NOMO-1 treated with dmso at 0.1 percent for 144 hours (cell line): ENCODE measurements at regions not wholly inside any gene's neighbourhood (a gene's known extent, or its start where the extent isn't known, plus 50 kb on each side); places are given as distances from the start of the nearest gene placed in this dataset.

Experiments used
- DNase-seq: peaks from one replicate; lab custom pipeline; 2025; ENCODE audit not compliant: unreplicated experiment; lab: John Stamatoyannopoulos, UW

DNA sequence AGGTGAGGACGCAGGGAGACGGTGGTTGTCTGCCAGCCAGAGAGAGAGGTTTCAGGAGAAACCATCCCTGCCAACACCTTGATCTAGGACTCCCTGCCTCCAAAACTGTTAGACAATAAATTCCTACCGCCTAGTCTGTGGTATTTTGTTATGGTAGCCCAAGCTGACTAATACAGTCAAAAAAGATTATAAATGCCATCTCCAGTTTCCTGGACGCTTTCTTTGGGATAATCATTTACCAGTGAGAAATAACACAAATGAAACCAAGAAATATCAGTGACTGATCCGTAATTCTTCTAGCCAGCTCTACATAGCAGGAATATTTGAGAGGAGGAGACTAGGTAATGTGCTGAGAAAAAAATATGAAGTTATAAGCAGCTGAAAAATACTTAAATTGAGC lies 707.8 kb upstream of the LMCD1 start:
- no peak for DNase-seq

DNA sequence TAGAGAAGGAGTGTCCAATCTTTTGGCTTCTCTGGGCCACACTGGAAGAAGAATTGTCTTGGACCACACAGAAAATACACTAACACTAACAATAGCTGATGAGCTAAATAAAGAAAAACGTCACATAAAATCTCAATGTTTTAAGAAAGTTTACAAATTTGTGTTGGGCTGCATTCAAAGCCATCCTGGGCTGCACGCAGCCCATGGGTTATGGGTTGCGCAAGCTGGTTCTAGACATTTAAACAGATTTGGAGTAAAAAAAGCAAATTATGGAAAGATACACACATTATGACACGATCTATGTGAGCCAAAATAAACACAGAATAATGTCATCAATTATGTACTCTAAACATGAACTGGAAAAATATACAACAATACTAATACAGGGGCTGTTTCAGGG lies 703.3 kb upstream of the LMCD1 start:
- no peak for DNase-seq

DNA sequence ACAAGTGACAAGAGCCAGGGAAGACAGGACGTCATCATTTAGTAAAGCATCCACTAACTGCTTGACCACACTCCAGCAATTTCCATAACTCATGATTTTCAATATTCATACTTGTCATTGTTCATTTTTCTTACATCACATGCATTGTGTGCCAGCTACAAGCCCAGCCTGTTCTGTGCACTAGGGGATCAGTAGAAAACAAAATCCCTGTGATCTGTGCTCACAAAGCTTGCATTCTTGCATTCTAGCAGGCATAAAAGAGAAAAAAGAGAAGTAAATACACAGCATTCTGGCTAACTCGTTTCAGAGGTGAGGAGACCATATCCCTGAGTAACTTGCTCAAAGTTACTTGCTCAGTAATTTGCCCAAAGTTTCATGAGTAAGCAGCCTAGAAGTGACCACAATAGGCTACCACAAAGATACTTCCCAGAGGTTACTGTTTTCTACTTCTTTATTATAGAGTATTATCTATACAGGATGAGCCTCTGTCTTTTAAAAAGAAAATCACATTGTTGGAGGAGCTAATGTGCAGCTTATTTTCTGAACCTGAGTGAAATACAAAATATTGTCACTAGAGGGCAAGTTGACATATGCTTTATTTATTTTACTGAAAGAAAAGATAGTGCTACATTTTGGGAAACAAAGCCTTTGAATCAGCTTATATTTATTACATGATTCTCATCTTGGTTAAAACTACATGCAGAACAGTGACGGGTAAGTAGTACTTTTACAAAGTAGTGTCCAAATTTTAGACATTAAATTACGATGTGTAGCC lies 701.4 kb upstream of the LMCD1 start:
- DNase-seq = no peak

DNA sequence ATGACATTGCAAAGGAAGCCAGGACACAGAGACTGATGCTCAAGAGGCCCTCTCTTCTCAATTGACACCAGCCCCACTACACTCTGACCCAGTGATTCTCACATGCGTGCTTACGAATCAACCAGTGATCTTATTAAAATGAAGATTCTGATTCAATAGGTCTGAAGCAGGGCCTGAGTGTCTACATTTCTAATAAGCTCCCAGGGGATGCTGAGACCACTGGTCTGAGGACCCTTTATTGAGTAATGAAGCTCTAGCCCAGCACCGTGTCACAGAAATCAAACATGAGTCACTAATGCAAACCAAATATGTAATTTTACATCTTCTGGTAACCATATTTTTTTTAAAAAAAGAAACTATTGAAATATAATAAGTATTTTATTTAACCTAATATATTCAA lies 689.1 kb upstream of the LMCD1 start:
- DNase-seq = no peak

DNA sequence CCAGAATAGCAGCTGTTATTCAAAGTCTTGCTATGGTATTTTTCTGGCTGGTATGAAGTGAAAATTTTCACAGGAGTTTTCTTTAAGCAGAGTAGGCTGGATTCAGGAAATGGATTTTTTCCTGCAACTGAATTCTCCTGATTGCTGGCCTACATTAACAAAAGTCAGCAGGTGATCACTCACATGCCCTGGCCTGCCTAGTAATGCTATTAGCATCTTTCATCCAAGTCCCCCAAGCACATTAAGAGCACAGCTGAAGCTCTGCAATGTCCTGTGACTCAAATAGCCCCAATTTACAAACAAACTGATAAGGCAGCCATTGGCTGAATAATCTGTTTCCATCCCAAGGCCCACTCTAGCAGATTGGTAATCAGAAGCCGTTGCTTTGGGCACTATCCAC lies 688.3 kb upstream of the LMCD1 start:
- DNase-seq = no peak

DNA sequence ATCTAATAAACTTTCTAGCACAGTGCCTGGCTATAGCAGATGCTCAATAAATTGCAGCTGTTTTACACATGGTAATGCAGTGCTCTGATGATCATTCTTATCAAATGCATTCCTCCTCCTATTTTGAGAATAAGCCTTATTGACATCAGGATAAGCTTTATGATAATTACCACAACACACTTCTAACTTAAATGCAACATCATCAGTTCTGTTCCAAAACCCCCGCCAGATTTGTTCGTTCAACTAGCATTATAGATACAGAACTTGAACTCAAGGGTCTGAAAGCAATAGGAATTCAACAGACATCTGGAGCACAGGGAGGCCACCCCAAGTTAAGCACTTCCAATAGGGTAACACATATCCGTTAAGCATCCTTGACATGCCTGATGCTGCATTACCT lies 684.4 kb upstream of the LMCD1 start:
- no peak for DNase-seq

DNA sequence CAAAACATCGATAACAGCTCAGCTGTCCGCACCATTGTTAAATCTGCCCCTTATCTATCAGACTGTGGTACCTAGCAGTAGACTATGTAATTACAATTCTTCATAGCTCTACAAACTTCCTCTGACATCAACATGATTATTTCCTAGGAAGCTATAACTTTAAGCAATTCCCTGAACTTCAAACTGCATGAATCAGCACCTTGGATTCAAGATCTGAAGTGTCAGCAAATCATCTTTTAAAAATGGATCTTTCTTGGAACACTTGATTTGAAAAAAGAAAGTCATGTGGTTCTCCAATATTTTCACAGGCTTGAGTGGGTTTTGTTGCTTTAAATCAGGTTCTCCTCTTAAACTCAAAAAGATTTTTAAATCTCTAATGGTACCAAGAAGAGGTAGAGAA lies 680.7 kb upstream of the LMCD1 start:
- no peak for DNase-seq

DNA sequence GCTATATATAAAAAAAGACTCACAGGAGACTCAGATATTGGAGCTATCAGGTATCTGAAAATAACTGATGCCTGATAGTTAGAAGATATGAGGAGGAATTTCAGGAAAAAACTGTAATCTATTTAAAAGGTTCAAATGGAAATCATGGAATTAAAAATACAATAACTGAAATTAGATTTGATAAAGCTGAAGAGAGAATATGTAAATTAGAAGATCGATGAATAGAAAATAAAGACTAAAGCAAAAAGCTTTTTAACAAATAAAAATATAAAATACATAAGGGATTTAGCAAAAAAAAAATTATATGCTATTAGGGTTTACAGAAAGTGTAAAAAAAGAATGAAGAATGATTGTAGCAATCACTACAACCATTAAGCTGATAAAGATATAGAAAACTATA lies 679.8 kb upstream of the LMCD1 start:
- no peak for DNase-seq

DNA sequence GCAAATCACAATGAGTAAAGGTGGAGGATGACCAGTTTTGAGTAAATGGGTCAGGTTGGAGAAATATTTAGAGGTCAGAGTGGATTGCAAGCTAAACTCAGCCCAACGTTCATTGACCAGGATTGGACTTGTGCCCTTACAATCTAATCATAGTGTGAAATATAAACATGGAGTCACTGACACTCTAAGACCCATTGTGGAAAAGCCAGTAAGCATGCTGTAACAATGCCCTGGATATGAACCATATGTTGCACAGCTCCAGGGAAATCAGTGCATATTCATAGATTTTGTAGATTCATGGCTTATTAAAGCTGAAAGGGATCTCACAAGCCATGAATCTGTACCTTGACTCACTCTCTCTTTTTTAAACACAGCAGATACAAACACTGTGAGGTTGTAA lies 660.2 kb upstream of the LMCD1 start:
- no peak for DNase-seq

DNA sequence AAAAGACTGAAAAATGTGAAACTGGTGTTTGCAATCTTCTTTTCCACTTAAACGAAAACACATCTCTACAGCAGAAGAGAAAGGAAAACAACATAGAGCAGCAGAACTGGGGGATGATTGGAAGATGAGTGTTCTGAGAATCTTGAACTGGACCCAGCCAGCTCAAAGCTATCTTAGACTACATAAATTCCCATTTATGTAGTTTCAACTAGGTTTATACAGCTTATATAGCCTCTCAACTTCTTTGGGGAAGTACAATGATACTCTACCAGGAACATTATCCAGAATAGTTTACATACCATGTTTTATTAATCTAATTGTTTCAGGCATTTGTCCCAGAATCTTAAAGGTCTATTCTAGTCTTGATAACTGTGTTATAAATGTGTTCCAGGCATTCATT lies 658.2 kb upstream of the LMCD1 start:
- DNase-seq = no peak

DNA sequence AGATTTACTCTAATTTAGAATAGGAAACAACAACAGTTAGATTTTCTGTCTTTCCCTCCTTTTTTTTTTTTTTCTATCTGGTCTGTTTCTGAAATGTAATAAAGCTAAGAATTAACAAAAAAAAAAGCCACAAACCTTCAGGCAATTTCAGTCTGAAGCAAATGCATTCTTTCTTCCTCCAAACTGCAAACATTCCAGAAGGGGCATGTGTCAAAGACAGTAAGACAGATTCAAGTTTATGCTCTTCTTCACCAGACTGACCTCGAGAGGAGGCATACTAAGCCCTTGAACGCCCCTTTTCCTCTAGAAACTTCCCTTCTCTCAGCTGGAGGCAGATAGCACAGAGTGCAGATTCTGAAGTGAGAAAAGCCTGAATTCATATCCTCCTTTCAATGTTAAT lies 654.6 kb upstream of the LMCD1 start:
- DNase-seq = no peak

DNA sequence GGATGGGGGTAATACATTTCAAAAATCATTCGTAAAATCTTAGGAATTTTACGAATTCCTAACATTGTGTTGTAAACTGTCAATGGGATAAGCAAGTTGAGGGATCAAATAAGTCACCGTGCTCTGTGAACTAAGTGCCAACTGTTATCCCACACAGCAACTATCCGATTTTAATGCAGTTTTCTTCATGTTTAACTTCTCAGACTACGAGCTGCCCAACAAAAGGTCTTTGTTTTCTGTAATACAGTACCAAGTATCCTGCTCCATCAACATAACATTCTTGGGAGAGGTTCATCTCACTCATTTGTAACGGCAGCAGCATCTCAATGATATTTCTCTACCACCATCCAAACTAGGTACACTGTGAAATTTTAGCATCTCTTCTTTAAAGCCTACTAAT lies 654.1 kb upstream of the LMCD1 start:
- no peak for DNase-seq

DNA sequence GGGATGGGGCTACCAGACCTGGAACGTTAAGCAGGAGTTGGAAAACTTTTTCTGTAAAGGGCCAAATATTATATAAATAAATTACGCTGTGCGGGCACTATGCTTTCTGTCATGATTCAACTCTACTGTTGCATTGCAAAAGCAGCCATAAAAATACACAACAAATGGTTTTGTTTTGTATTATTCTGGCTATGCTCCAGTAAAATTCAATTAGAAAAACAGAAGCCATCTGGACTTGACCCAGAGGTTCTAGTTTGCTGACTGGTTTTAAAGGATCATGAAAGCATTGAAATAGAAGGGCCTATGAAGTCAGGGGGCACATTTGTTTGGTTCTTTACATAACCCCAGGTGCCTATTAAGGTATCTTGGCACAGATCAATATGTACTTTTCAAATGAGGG lies 647.4 kb upstream of the LMCD1 start:
- DNase-seq = no peak

DNA sequence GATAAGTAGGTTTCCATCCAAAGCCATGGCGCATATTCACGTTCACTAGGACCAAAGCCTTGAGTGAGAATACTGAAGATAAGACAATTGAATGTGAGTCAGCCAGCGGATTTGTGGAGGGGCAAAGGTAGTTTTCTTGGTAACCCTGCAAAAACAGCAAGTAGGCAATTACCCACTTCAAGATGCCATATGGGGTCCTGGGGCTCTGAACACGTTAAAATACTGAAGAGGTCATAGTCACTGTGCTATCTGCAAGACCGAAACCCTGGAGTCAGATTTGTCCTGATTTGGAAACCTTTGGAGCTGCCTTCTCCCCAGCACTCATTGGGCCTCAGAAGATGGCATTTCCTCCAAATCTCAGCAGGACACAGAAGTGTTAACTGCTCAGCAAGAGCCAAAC lies 646.9 kb upstream of the LMCD1 start:
- no peak for DNase-seq

DNA sequence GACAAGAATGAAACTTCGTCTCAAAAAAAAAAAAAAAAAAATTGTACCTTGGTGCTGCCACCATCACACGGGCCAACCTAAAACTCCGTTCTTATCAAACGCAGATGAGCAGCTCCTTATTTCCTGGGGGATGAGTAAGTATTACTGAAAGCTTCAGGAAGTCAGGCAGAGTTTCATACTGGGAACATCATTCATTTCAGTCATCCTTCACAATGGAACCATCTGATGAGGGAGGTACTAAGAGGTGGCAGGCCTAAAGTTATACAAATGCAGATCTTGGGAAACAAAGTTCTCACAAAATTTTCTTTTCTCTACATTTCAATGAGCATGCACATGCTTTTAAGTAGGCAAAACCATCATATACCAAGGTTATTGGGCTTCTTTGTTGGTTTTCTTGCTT lies 636.0 kb upstream of the LMCD1 start:
- no peak for DNase-seq

DNA sequence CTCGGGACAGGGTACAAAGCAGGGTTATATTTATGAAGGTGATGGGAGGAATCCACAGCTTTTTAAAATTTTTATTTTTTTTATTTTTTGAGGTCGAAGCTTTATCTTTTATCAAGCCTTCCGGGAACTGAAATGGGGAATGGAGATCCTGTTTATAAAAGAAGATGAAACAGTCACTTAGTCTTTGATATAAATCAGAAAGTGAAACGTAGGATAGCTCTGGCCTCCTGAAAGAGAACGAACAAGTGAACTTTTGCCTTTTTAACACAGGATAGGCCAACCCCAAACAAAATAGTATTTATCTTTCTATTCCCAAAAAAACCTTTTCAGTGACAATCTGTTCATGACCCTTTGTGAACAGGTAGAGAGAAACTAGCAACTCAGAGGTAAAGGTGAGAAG lies 634.0 kb upstream of the LMCD1 start:
- DNase-seq = no peak

DNA sequence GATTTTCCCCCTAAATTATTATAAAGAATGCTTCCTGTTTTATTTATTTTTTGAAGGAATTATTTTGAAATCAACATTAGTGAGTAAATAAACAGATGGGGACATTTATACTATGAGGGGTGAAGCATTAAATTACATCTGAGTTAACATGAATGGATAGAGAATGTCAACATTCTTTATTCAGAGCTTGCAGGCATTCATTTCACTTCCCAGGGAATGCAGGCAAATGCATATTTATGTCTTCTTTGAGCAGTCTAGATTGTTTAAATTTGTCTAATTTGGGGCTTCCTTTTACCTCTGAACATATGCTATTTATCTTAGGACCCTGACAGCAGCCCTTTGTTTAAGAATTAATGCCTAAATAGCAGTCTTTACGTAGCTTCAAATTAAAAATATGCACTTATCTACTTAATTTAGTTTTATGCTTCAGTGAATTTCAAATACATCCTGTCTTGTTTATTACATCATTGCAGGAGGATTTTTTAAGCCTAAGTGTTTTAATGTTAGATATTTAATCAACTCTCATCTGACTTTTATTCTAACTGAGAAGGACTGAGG lies 630.5 kb upstream of the LMCD1 start:
- no peak for DNase-seq

DNA sequence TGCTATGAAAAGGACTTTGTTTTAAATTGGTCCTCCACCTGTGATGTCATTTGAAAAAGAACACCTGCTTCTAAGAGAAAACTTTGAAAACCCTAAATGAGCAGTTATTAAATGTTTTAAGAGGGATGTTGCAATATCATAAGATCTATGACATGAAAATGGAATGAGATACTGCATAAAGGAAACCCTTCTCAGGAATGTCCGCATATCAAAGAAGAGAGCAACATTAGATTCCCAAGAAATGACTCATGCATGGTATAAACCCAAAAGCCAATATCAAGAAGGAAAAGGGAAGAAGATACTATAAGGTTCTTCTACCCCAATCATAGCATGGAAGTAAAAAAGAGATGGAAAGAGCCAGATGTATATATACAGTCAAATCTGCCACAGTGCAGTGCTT lies 627.5 kb upstream of the LMCD1 start:
- no peak for DNase-seq

DNA sequence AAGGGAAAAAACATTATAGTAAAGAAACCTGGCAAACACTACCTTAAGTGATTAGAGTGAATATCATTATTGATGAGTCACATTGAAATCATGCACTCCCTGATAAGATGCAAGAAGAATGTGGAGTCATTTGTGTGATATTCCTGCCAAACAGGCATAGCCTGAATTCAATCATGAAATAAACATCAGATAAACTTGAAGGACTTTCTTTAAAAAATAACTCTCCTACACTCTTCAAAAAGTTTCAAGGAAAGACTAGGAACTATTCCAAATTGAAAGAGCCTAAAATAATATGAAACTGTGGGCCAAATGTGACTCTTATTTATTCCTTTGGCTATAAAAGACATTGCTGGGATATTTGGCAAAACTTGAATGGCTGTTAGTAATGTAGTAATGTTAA lies 625.7 kb upstream of the LMCD1 start:
- no peak for DNase-seq

DNA sequence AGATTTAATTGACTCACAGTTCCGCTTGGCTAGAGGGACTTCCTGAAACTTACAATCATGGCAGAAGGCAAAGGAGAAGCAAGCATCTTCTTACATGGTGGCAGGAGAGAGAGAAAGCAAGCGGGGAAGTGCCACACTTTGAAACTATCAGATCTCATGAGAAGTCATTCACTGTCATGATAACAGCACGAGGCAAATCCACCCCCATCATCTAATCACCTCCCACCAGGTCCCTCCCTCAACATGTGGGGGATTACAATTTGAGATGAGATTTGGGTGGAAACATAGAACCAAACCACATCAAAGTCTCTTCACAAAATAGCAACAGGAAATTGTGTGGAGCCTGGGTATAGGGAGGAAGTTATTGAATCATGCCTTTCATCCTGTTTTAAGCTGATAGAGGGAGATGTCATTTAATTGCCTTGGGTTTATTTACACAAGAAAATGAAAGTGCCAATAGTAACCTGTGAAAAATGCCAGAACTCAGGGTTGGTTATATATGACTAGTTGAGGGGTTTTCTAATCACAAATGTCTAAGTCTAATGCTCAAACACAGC lies 624.8 kb upstream of the LMCD1 start:
- no peak for DNase-seq

DNA sequence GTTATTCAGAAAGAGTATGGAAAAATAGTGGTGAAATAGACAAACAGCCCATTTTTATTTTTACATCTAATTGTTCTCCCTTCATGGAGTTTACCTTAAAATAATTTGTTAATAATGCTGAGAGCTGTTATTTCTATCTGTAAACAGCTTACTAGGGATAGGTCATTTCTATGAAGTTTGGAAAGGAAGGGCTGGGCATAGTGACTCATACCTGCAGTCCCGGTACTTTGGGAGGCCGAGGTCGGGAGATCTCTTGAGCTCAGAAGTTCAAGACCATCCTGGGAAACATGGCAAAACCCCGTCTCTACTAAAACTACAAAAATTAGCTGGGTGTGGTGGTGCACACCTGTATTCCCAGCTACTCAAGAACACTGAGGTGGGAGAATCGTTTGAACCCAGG lies 624.3 kb upstream of the LMCD1 start:
- DNase-seq = no peak

DNA sequence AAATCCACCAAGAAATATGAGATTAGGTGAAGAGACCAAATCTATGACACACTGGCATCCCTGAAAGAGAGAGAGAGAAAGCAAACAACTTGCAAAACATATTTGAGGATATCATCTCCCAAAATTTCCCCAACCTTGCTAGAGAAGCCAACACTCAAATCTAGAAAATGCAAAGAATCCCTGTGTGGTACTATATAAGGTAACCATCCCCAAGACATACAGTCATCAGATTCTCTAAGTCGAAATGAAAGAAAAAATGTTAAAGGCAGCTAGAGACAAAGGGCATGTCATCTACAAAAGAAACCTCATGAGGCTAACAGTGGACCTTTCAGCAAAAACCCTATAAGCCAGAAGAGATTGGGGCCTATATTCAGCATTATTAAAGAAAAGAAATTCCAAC lies 622.1 kb upstream of the LMCD1 start:
- DNase-seq = no peak

DNA sequence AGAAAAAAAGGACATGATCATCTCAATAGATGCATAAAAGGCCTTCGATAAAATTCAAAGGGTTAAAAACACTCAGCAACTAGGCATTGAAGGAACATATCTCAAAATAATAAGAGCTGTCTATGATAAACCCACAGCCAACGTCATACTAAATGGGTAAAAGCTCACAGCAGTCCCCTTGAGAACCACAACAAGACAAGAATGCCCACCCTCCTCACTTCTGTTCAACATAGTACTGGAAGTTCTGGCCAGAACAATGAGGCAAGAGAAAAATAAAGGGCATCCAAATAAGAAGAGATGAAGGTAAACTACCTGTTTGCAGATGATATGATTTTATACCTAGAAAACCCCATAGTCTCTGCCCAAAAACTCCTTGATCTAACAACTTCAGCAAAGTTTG lies 619.7 kb upstream of the LMCD1 start:
- DNase-seq = no peak
